ENCODE measurements at regions not wholly inside any gene's neighbourhood (a gene's known extent, or its start where the extent isn't known, plus 50 kb on each side); places are given as distances from the start of the nearest gene placed in this dataset.

GRCh38 chr2:76008001-76008702 is 297.4 kb upstream of the GCFC2 start:
- Histone ChIP-seq H3K4me1 (ENCODE audit: control insufficient read depth in 1 of 2, insufficient read depth in 2 of 2, low read length in 2 of 2) (no peaks in the 10 kb centered on the region), H2AFZ (ENCODE audit: insufficient read depth, low read depth, low read length, poor library complexity, severe bottlenecking) (no peak overlapping the region), H3K4me2 (replicated peaks; ENCODE audit: extremely low read depth, low read length, poor library complexity, severe bottlenecking) (no peak overlapping the region), H3K9me3 (replicated peaks in 1 of 2; ENCODE audit: control insufficient read depth in 1 of 2, insufficient read depth in 1 of 2, low read length in 2 of 2) (no peaks in the 10 kb centered on the region), H3K27ac (ENCODE audit: low read depth in 1 of 2, low read length in 2 of 2) (no peak overlapping the region), H3K9ac (ENCODE audit: insufficient read depth, low read length, poor library complexity, severe bottlenecking) (no peak overlapping the region), H3K4me3 (replicated peaks in 1 of 3; ENCODE audit: low read depth in 2 of 3, low read length in 3 of 3) (no peak overlapping the region), H4K20me1 (ENCODE audit: insufficient read depth, low read length) (no peaks in the 10 kb centered on the region), H3K36me3 (replicated peaks in 1 of 2; ENCODE audit: control insufficient read depth in 1 of 2, insufficient read depth in 2 of 2, low read length in 2 of 2) (no peaks in the 10 kb centered on the region), H3K79me2 (ENCODE audit: insufficient read depth, low read length) (no peaks in the 10 kb centered on the region), H3K27me3 (ENCODE audit: control insufficient read depth in 2 of 2, insufficient read depth in 2 of 2, low read length in 2 of 2) (no peaks in the 10 kb centered on the region)
- Mint-ChIP-seq H3K4me1 (no peaks in the 10 kb centered on the region), H3K9me3 (peaks cover 0 to 5% (median 0%) of the 10 kb centered on the region in 7 donors), H3K27me3 (ENCODE audit: low read depth in 3 of 3) (no peaks in the 10 kb centered on the region), H3K4me3 (no peak overlapping the region), H3K36me3 (no peaks in the 10 kb centered on the region), H3K27ac (no peak overlapping the region)
- no peak for TF ChIP-seq CTCF (IDR thresholded peaks at IDR 0.05)
- DNase-seq = no peak
- 68% methylated on average over 4 of the region's 7 CpGs for WGBS (ENCODE audit: insufficient coverage)
- intact Hi-C loops (cut with micrococcal nuclease) = no loop called here

- peaks cover 0 to 1% (median 0%) of the 10 kb centered on the region in 3 donors for H3K27me3 Mint-ChIP-seq (ENCODE audit: low read depth in 3 of 3)
- H2AFZ ChIP-seq (ENCODE audit: insufficient read depth, low read depth, low read length, poor library complexity, severe bottlenecking) = no peak overlapping the region
- H3K9me3 Mint-ChIP-seq = peaks cover 0 to 11% (median 5%) of the 10 kb centered on the region in 7 donors
- intact Hi-C loops (cut with micrococcal nuclease) = no loop called here
- no peaks in the 10 kb centered on the region for H3K79me2 ChIP-seq (ENCODE audit: insufficient read depth, low read length)
- no peak overlapping the region for H3K4me3 ChIP-seq (replicated peaks in 1 of 3; ENCODE audit: low read depth in 2 of 3, low read length in 3 of 3)
- no peak for DNase-seq
- no peak overlapping the region for H3K27ac Mint-ChIP-seq
- no peak overlapping the region for H3K4me2 ChIP-seq (replicated peaks; ENCODE audit: extremely low read depth, low read length, poor library complexity, severe bottlenecking)
- H3K9ac ChIP-seq (ENCODE audit: insufficient read depth, low read length, poor library complexity, severe bottlenecking) = no peak overlapping the region
- 100% methylated on average over 1 of the region's 2 CpGs for WGBS (ENCODE audit: insufficient coverage)
- H3K27me3 ChIP-seq (ENCODE audit: control insufficient read depth in 2 of 2, insufficient read depth in 2 of 2, low read length in 2 of 2) = no peaks in the 10 kb centered on the region
- no peak overlapping the region for H3K27ac ChIP-seq (ENCODE audit: low read depth in 1 of 2, low read length in 2 of 2)
- no peaks in the 10 kb centered on the region for H4K20me1 ChIP-seq (ENCODE audit: insufficient read depth, low read length)
- no peak overlapping the region for H3K4me3 Mint-ChIP-seq
- H3K4me1 ChIP-seq (ENCODE audit: control insufficient read depth in 1 of 2, insufficient read depth in 2 of 2, low read length in 2 of 2) = no peaks in the 10 kb centered on the region
- no peaks in the 10 kb centered on the region for H3K36me3 Mint-ChIP-seq
- H3K9me3 ChIP-seq (replicated peaks in 1 of 2; ENCODE audit: control insufficient read depth in 1 of 2, insufficient read depth in 1 of 2, low read length in 2 of 2) = peaks cover 3 to 7% of the 10 kb centered on the region in 2 donors
- TF ChIP-seq CTCF (IDR thresholded peaks at IDR 0.05) = no peak
- H3K4me1 Mint-ChIP-seq = no peaks in the 10 kb centered on the region
- H3K36me3 ChIP-seq (replicated peaks in 1 of 2; ENCODE audit: control insufficient read depth in 1 of 2, insufficient read depth in 2 of 2, low read length in 2 of 2) = no peaks in the 10 kb centered on the region
These were observed 289.7 kb upstream of the GCFC2 start for GRCh38 chr2:76000425-76000824.
